Fibroblast of pulmonary artery (primary cell): ENCODE measurements at regions not wholly inside any gene's neighbourhood (a gene's known extent, or its start where the extent isn't known, plus 50 kb on each side); places are given as distances from the start of the nearest gene placed in this dataset.
A peak's percentile ranks its signal among the peaks of the same experiment; 100 is the strongest.

ENCODE experiments used
- DNase-seq: peaks from one replicate; pipeline ENCODE4 v3.0.0-alpha.2; 2010; ENCODE audit warnings: low read depth
- H3K4me3 ChIP-seq: replicated peaks from 2 replicates; pipeline ENCODE4 v1.5.1; 2011; ENCODE audit warnings: low read depth, mild to moderate bottlenecking, control low read depth, low read length, moderate library complexity
- TF ChIP-seq, protein P1 (sequence below): IDR thresholded peaks from 2 replicates; pipeline ENCODE4 v1.5.1; 2011; ENCODE audit warnings: mild to moderate bottlenecking, control low read depth, low read length, inconsistent platforms; ENCODE audit errors: missing control alignments

DNA sequence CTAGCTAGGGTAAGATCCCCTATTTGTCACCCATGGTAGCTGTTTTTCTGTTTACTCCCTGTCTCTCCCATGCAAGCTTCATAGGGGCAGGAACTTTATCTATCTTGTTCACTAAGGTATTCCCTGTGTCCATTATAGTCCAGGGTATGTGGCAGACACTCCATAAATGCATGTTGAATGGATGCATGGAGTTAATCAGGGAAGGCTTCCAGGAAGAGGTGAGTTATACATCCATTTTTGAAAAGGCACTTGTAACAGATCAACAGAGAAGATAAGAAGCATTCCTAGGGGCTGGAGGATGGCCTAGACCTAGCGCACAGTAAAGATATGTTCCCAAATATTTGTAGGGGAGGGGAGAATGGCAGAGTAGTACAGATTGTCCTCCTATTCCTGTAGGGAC is 130.3 kb downstream of the BUD13 start:
- H3K4me3 ChIP-seq: no peak overlapping the region
- no peak for DNase-seq
- TF ChIP-seq, protein P1, sequence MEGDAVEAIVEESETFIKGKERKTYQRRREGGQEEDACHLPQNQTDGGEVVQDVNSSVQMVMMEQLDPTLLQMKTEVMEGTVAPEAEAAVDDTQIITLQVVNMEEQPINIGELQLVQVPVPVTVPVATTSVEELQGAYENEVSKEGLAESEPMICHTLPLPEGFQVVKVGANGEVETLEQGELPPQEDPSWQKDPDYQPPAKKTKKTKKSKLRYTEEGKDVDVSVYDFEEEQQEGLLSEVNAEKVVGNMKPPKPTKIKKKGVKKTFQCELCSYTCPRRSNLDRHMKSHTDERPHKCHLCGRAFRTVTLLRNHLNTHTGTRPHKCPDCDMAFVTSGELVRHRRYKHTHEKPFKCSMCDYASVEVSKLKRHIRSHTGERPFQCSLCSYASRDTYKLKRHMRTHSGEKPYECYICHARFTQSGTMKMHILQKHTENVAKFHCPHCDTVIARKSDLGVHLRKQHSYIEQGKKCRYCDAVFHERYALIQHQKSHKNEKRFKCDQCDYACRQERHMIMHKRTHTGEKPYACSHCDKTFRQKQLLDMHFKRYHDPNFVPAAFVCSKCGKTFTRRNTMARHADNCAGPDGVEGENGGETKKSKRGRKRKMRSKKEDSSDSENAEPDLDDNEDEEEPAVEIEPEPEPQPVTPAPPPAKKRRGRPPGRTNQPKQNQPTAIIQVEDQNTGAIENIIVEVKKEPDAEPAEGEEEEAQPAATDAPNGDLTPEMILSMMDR: no peak

GRCh38 chr11:116641561-116642045 is 131.2 kb downstream of the BUD13 start:
- peak; percentile 31 for DNase-seq
- H3K4me3 ChIP-seq: no peak overlapping the region
- TF ChIP-seq, protein P1: peak; percentile 72

- TF ChIP-seq, protein P1: no peak
- H3K4me3 ChIP-seq: no peak overlapping the region
- no peak for DNase-seq
These were observed 132.0 kb downstream of the BUD13 start for GRCh38 chr11:116640641-116641402.

DNA sequence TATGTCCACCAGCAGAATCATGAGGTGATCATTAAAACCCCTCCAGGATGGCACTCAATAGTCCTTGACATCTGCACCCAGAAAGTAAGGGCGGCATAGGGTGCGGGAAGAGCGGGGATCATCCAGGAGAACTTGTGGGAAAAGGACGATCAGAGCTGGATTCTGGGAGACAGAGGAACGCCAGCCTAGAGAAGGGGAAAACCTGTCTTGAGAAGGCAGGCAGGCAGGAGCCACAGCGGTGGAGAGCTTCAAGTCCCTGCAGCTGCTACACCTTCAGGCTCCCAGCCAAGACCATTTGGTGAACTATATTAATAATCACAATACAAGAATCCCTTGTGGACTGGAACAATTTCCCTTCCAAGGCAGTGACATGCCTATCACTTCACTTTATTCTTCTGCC is 134.3 kb downstream of the BUD13 start:
- no peak overlapping the region for H3K4me3 ChIP-seq
- DNase-seq: no peak
- TF ChIP-seq, protein P1: no peak

DNA sequence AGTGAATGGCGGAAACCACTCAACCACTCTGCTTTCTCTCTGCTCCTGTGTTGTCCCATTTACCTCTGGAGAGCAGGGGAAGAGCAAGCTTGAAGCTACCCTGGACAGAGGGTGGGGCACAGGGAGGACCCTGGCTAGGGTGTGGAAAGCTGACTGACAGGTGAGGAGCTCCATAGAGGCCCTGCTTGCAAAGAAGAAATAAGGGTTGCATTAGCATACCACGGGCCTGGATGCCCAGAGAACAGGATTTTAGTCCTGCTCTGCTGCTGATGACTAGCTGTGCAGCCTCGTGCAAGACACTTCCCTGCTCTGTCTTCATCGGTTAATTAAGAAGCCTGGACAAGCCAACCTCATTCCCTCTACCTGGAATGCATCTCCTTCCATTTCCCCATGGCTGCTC is 135.0 kb downstream of the BUD13 start:
- TF ChIP-seq, protein P1: no peak
- H3K4me3 ChIP-seq: no peak overlapping the region
- DNase-seq: no peak

GRCh38 chr11:116636341-116636929 is 136.4 kb downstream of the BUD13 start:
- H3K4me3 ChIP-seq: no peak overlapping the region
- no peak for DNase-seq
- TF ChIP-seq, protein P1: no peak
